NCI-H2227 (cell line): ENCODE measurements at regions not wholly inside any gene's neighbourhood (a gene's known extent, or its start where the extent isn't known, plus 50 kb on each side); places are given as distances from the start of the nearest gene placed in this dataset.

Experiments
- DNase-seq: peaks from one replicate; lab custom pipeline; 2025; ENCODE audit not compliant: unreplicated experiment; lab: John Stamatoyannopoulos, UW

DNA sequence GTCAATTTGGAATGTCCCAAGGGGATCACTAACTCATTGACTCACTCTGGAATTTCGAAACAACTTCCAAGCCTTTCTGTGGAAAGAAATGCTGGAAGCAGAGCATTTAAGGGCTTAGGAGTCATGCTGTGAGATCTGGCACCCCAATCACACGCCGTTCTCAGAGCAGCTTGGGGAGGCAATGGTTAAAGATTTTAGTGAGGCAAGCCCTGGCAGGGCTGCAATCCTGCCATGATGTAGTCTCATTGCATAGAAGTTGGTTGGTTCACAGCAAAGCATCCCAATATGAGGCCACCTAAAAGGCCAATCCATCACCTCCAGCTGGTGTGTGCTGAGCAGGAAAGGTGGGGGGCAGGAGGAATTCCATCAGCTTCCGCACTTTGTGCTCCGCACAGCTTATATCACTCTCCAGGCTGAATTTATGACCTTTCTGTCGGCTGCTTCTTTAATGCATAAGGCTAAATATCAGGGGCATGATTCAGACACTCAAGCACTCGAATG lies 1043.9 kb upstream of the POU3F3 start:
- DNase-seq = no peak

DNA sequence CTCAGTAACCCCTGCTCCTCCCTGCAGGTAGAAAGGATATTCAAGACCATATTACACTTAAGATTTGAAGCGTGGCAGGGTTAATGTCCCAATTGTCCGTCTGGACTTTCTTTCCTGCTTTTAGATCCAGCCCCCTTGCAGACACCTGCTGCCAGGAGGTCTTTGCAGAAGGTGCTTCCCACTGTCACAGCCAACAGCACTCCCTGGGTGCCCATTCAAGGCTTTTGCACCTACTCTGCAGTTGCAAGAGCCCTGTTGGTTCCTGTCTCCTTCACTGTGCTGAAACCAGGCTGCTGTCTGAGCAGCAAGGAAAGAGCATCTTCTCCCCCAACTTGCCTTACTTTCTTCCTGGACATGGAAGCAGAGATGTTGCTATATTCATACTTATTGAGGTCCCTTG lies 1043.0 kb upstream of the POU3F3 start:
- DNase-seq = no peak

DNA sequence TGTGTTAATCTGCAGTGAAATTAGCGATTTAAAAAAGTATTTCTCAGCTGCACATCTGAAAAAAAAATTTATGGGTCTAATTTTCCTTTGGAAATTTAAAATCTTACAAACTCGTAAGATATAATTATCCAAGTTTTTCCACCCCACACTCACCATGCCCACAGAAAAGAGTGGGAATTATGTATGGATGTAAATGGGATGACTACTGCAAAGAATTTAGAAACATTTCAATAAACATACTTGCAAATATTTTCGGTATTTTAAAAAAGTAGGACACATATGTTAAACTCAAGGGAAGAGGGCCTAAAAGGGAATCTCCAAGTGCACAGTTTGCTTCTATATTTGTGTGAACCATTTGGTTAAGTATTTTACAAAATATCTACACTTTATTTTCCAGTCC lies 1039.9 kb upstream of the POU3F3 start:
- DNase-seq = no peak

- DNase-seq = no peak
Observed at GRCh38 chr2:103815731-103816130, 1038.2 kb upstream of the POU3F3 start.

DNA sequence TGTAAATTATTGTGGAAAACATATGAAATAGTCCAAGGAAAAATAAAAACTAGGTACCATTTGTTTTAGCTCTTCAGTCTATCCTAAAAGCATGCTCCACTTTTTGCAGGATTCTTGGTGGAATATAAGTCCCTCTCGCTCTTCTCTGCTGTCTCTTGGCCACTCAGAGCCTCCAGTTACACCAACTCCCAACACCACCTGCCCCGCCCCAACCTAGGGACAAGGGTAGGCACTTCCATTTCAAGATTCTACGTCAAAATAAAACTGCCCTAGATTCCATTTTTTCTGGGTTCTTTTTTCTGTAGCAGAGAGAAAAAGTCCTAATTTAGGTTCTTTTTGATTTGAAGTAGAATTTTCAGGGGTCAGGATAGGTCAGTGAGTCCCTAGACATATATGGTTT lies 1036.2 kb upstream of the POU3F3 start:
- DNase-seq = no peak

DNA sequence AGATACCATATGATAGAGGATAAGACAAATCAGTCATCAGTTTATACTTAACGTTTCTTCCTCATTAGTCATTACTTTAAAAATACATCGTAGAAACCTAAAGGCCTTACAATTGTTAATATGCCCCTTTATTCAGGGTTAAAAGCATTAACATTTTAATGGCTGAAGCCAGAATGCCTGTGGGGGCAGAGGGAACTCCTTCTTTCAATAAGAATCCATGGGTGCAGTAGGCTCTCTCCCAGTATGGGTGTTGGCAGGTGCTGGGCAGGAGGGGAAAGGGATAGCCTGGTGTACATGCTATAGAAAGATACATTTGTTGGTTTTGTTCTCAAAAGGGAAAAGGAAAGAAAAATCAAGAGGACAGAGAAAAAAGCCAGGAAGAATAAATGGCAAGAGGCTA lies 1035.7 kb upstream of the POU3F3 start:
- no peak for DNase-seq

DNA sequence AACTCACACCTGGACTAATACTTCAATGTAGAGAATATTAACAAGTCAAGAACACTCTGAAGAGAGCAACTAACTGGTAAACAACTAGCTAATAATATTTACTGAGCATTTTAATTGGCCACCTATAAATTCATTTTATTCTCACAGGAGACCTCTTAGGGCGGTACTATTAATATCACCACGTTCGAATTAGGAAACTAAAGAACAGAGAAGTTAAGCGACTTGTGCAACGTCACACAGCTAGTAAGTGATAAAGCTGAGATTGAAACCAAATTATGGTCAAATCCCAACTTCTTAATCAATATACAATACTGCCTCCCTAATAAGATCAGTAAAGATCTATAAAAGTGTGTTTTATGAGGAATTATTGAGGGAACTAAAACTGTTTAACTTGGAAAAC lies 1034.3 kb upstream of the POU3F3 start:
- no peak for DNase-seq

DNA sequence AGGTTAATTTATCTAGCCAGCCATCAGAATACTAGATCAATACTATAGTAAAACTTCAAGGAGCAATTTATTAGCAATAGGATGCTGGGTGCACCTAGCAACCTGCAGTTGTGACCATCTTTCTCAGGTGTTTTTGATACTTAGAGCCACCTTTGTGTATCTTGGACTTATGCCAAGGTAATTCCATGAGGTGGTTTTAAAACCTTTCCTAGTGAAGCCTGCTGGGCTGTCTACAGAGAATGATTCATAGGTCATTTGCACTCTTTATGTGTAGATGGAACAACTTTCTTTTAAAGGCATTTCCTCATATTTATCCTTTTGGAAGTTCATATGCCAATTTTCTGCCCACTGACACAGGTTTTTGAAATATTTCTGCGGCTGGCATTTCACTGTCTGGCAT lies 1030.1 kb upstream of the POU3F3 start:
- no peak for DNase-seq

GRCh38 chr2:103847276-103847675 lies 1006.6 kb upstream of the POU3F3 start:
- DNase-seq = no peak

GRCh38 chr2:103859238-103859637 lies 994.7 kb upstream of the POU3F3 start:
- DNase-seq = no peak

GRCh38 chr2:103860016-103860415 lies 993.9 kb upstream of the POU3F3 start:
- DNase-seq = no peak

DNA sequence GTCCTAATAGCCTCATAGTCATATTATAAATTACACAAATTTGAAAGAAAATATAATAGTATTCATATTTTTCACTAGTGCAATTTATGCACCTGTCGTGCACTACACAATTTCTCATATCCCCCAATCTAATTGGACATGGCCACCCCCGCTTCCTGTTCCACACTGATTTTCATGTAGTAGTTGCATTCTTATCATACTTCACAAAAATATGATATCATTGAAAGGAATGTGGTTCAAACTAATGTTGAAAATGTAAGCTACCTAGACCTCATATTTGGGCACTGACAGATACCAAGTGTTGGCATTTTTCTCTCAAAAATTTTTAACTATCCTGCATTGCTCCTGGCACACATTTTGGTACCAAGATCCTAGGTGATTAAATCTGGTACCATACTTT lies 985.5 kb upstream of the POU3F3 start:
- no peak for DNase-seq

DNA sequence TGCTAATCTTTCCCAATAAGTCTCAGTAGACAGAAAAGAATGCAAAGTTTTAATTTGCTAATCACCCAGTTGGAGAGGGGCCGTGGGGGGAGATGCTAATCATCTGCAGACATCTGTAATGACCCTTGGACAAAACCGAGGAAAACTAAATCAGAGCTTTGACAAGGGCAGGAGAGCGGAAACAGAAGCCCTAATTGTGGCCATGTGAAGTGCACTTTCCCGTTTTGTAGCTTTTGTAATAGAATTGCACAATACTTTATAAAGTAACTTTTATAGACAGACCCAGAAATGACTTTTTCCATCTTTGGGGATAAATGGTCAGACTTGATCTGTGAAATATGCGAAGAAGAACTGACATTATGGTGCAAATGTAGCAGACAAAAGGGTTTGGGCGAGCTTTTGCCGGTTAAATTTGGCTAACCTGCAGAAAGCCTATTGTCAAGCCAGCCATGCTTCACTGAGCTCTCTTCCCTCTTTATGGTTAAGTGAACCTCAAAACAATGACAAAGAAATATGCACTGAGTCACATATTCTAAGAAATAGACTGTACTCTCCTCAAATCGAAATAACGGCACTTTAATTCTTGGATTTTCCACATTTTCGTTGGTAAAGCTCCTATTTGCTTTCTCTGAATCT lies 980.1 kb upstream of the POU3F3 start:
- no peak for DNase-seq

DNA sequence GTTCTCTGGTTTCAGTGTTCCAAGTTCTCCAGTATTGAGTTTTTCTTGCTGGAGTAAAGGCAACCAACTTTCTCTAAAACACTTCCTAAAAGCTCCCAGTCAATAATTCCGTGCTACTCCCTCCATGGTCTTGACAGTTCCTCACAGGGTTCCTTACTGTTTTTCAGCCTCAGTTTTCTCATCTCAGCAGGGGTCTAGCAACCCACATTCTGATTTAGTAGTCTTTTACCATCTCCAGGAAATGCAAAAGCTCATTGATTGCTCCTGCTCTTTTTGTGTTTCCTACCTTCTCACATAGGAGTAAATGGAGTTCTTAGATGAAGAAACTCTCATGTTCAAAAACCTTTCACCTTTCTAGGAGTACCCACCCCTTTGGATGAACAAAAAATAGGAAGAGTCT lies 978.8 kb upstream of the POU3F3 start:
- no peak for DNase-seq

DNA sequence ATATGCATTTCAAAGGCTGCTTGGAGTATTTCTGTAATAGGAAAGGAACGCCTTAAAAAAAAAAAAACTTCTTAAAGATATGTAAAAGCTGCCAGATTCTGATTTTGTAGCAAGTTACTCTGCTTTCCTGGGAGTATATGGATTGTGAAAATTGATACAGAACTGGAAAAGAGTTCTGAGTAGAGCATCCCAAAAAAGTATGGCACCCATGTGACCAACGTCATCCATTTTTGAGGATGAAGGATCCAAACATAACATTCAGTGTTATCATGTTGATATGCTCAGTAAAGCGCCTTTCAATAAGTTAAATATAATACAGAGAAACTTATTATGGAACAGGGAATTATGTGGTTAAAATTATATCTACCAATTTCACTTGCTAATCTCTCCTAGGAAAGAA lies 978.4 kb upstream of the POU3F3 start:
- no peak for DNase-seq

DNA sequence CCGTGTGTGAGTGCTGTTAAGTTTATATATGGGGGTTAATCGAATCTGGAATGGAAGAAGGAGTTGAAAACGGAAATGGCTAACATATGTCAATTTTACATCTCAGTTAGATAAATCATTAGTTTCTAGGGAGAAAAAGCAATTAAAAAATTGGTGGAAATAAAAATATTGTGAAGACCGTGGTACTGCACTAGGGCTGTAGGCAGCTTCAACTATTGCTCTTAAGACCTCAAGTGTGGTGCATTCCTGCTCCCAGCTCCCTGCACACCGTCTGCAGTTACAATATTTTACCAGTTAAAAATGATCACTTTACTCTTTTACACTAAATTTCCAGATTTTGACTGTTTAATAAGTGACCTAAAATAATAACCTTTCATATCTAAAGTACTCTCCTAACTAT lies 977.3 kb upstream of the POU3F3 start:
- no peak for DNase-seq

GRCh38 chr2:103879101-103879500 lies 974.8 kb upstream of the POU3F3 start:
- no peak for DNase-seq

- no peak for DNase-seq
Observed at GRCh38 chr2:103880081-103880834, 973.7 kb upstream of the POU3F3 start.

DNA sequence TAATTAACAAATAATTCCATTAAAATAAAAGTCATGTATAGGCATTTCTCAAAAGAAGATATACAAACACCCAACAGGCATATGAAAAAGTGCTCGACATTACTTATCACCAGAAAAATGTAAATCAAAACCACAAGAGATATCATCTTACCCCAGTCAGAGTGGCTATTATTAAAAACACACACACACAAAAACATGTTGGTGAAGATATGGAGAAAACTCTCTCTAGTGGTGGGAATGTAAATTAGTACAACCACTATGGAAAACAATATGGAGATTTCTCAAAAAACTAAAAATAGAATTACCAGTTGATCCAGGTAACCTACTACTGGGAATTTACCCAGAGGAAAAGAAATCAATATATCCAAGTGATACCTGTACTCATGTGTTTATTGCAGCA lies 966.3 kb upstream of the POU3F3 start:
- DNase-seq = no peak

- DNase-seq = no peak
Observed at GRCh38 chr2:103896182-103896581, 957.7 kb upstream of the POU3F3 start.

DNA sequence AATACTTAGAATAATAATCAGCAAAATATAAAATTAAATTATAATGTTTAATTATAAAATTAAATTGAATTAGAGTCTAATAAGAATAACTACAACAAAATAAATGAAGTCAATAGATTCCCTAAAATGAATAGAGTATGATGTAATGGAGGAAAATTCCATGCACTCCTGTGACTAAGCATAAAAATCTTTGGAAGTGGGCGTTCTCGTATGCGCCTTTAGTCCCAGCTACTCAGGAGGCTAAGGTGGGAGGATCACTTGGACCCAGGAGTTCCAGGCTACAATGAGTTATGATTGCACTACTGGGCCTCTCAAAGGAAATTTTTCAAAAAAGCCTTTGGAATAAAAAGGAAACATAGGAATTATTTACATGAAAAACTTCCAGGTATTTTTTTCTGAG lies 955.4 kb upstream of the POU3F3 start:
- DNase-seq = no peak

- no peak for DNase-seq
Observed at GRCh38 chr2:103902347-103902746, 951.6 kb upstream of the POU3F3 start.

GRCh38 chr2:103921161-103921560 lies 932.8 kb upstream of the POU3F3 start:
- DNase-seq = no peak
